ENCODE measurements at regions not wholly inside any gene's neighbourhood (a gene's known extent, or its start where the extent isn't known, plus 50 kb on each side); places are given as distances from the start of the nearest gene placed in this dataset.
"Not testable (repeated sequence)": the region's sequence is repeated elsewhere in the genome, so short reads cannot be mapped to it uniquely, and the experiment has no call there.

DNA sequence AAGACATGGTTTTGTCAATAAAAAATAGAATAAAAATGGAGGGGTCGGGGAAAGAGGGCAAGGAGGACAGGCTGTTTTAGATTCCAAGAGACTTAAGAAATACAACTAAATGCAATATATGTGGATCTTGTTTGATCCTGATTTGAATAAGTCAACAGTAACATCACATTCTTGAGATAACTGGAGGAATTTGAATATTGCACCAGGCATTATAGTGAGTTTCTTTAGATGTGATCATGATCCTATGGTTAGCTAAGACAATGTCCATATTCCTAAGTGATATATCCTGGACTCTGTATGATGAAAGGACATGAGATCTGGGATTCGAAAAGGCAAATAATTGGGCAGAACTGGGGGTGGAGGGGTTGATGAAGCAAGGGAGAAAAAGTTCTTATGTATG, 311.8 kb downstream of the PLPP3 start:
- DNase-seq (ENCODE audit: low read depth): no peak

DNA sequence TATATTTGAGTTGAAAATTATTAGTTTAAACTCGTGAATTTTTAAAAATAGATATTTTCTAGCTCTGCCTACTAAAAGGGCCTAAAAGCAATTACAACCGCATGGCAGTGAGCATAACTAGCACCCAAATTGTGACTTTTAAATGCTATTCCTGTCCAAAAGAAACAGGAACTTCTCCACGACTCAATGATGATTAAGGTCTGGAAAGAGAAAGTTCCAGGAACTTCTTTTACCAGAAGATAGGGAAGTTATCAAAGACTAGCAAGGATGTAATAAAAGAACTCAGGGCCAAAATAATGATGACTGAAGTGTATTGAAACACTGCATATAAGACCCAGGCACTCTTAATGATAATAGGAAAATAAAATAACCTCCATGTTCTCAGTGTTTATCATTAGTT, 313.0 kb downstream of the PLPP3 start:
- no peak for DNase-seq (ENCODE audit: low read depth)

GRCh38 chr1:56265216-56265615, 314.1 kb downstream of the PLPP3 start:
- DNase-seq (ENCODE audit: low read depth): no peak

DNA sequence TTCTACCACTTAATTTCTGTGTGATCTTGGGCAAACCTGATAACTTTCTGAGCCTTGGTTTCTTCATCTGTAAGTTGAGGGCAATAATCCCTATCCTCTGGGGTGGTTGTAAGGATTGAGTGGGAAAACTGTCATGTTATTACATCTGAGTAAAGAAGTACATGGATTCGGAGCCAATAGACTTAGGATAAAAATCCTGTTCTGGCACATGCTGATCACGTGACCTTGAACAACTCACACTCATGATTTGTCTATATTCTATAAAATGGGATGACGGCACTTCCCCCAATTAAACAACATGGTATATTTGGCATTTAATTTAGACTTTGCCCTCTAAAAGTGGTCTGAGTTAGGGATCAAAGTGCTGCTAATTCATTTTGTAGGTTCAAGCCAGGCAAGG, 315.5 kb downstream of the PLPP3 start:
- DNase-seq (ENCODE audit: low read depth): no peak

- DNase-seq (ENCODE audit: low read depth): no peak
Observed at GRCh38 chr1:56258371-56258770, 321.0 kb downstream of the PLPP3 start.

DNA sequence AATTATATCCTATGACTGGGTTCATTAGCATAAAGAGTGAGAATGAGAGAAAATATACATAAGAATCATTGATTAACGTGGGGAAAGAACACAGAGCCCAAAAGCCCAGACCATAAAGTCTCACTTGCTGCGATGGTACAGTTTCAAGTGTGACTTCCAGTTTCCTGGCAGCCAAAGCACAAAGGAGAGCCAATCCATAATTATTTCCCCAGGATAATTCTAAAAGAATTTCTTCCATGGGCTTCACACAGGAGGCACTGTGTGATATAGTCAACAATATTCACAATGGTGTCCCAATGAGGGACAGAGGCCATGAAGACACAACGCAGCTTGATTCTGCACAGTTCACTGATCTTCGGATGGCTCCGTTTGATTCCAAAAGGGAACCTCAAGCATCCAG, 321.6 kb downstream of the PLPP3 start:
- no peak for DNase-seq (ENCODE audit: low read depth)

DNA sequence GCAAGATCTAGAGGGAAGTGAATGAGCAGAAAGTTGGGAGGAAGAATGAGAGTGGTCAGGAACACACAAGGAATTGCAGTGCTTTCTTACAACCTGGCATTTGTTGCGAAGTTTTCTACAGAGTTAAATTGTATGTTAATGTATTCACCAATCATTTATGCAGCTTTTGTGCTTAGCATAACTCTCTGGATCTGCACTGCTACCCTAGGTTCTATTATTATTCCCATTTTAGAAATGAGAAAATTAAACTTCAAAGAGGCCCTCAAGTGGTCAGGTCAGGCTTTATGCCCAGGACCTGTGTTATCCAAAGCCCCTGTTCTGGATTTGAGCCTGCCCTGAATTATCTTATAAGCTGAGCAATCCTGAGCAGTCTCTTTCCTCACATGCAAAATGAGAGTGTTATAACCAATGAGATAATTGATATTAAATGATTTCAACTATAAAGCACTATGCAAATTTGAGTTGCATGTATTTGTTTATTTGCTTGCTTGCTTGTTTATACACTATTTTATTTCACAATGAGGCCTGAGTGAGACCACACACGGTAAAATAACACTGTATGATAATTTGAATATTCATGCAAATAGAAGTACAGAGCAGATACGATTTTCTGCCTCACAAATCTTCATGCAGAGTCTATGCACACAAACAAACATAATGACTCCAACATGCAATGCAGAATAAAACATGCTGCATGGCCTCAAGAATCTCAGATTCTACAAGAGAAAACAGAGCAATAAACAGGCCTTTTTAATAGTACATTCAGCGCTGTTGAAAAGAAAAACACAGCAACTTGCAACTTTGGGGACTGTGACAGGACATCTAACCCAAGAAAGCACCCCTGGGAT, 323.0 kb downstream of the PLPP3 start:
- DNase-seq (ENCODE audit: low read depth): no peak

DNA sequence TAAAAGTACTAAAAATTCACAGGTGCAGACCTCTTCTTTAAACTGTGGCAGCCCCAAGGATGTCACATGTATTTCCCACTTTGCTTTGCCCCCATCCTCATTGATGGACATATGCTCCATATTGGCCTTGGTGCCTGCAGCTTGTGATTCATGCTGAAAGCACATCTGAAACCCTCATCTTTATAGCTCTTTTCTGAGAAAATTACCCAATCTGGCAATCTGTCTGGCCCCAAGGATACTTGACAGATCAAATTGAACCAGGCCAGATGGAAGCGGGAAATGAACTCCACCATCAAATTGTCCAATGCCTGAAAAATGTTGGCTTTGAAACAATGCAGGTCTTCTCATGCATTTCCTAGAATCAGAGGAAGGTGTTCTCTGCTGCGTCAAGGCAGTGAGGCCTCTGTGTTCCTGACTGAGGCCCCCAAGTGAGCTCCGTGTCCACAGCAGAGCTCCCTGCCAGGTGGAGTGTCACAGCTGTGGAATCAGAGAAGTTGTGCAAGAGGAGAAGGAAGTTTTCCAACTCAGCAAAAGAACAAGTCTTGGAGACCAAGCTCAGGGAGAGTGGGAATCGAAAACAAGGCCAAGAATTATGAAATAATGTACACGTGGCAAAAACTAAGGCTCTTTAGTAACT, 323.7 kb downstream of the PLPP3 start:
- DNase-seq (ENCODE audit: low read depth): no peak

- no peak for DNase-seq (ENCODE audit: low read depth)
Observed at GRCh38 chr1:56254130-56254529, 325.2 kb downstream of the PLPP3 start.

- no peak for DNase-seq (ENCODE audit: low read depth)
Observed at GRCh38 chr1:56250809-56251208, 328.6 kb downstream of the PLPP3 start.

GRCh38 chr1:56249234-56249633, 330.1 kb downstream of the PLPP3 start:
- no peak for DNase-seq (ENCODE audit: low read depth)

- DNase-seq (ENCODE audit: low read depth): no peak
Observed at GRCh38 chr1:56248138-56248537, 331.2 kb downstream of the PLPP3 start.

GRCh38 chr1:56246726-56247125, 332.6 kb downstream of the PLPP3 start:
- DNase-seq (ENCODE audit: low read depth): not testable (repeated sequence)

DNA sequence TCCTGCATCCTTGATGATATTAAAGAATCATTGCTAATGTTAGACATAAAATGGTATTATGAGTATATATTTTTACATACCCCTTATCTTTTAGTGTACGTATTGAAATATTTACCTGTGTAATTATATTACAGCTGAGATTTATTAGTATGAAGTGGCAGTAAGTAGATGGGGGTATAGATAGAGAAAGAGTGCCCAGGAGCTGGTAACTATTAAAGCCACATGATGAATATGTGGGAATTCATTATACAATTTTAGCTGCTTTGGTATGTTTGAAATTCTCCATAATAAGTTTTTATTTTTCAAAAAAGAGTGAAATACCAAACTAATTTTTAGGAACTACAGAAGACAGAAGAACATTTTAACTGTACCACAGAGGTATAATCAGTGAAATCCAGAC, 339.0 kb downstream of the PLPP3 start:
- DNase-seq (ENCODE audit: low read depth): no peak

DNA sequence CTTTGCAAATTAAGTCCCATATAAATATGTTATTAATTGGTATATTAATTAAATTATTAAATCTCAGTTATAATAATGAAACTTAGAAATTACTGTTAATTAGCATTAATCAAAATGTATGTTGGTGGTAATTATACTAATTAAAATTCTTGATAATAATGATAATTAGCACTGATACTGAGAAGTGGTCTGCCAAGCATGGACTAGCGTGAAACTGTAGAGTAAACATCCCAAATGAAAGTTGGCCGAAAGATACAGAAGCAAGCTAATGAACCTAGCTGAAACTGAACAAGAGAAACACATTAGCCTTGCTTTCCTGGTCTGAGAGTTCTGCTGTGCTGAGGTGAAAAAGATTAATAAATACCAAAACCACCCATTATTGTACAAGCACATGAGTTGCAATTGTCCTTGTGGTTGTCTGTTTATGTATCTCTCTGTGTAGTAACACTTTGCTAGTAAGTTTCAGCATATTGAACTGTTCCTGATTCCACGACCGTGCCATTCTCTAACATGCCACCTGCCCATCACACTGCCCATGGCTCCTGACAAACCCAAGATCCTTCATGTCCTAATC, 341.8 kb downstream of the PLPP3 start:
- DNase-seq (ENCODE audit: low read depth): no peak

GRCh38 chr1:56236688-56237087, 342.7 kb downstream of the PLPP3 start:
- no peak for DNase-seq (ENCODE audit: low read depth)

- no peak for DNase-seq (ENCODE audit: low read depth)
Observed at GRCh38 chr1:56235909-56236510, 343.4 kb downstream of the PLPP3 start.

DNA sequence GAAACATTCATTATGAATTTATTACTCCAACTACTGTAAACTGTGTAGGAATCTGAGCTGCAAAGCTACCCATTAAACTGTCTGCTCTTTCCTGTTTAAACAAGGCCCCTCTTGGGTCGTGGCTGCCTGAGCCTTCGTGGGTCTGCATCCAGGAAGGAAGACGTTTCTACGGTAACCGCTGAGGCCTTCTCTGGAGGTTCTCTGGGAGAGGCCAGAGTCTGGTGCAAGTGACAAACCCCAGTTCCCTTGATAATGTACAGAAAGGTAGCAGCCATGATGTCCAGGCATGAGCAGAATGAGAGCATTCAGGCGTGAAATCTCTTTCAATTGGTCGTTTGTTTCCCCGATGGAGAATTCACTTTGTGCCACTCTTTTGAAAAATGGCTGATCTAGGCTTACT, 350.2 kb downstream of the PLPP3 start:
- no peak for DNase-seq (ENCODE audit: low read depth)

GRCh38 chr1:56227886-56228285, 351.5 kb downstream of the PLPP3 start:
- no peak for DNase-seq (ENCODE audit: low read depth)

DNA sequence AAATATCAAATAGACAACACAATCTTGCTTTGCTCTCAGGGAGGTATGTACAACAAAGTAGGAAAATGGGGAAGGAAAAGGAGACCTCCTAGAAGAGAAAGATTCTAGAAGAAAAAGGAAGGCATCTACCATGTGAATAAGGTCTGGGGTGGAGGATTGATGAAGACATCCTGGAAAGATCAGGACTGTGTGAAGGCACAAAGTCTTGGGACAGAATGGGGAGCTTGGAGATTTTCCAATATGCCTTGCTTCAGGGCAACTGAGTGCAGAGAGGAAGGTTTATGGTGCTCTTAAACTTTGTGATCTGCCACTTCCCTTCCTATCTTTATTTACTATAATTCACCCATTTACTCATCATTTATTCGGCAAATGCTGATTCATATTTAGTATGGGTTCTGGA, 352.0 kb downstream of the PLPP3 start:
- no peak for DNase-seq (ENCODE audit: low read depth)

DNA sequence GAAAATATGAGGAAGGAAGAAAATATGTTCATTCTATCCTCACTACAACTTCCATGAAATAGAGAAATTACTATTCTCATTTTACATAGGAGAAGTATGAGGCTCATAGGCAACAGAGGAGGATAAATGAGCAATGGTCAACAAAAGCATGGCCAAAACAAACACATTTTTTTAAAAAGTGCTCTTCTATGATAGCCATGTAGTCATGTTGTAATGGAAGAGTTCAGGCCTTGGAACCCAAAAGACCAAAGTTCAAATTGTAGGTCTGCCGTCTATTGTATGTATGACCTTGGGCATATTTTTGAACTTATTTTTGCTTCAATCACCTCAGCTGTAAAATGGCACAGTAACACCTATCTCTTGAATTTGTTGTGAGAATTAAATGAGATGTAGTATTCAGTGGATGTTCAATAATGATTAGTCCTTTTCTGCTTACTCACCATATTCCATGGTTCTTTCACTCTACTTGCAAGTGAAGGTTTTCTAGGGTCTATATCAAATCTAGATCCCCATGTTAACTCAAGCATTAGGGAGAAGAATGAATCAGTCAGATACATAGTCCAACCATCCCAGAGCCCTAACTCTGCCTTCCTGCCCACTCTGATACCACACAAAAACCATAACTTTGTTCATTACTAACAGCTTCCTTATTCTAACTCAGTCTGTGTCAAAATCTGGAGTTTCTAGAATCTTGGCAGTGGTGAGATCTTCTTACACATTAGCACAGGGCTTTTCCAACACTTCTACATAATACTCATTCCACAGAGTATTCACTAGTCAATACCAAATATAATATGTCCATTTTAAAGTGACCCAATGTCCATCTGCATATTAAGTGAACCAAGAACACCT, 353.2 kb downstream of the PLPP3 start:
- DNase-seq (ENCODE audit: low read depth): no peak

DNA sequence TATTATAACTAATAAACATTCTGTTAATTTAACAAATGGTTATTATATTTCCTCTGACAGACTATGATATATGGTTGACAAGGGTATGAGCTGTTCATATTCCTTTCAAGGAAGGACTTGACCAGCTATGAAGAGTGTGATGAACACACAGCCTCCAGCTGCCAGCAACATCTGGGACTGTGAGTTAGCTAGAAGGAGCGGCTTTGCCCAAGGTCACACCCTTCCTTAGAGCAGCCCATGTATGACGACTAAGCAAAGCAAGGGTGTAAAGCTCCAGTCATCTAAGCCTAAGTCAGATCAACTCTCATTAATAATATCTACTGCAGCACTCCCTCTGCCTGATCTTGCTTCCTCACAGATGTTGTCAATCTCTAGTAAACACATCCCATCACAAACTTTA, 355.4 kb downstream of the PLPP3 start:
- no peak for DNase-seq (ENCODE audit: low read depth)

All from non-pigmented ciliary epithelial cell (primary cell).